OCI-LY1 (cell line): ENCODE measurements at regions not wholly inside any gene's neighbourhood (a gene's known extent, or its start where the extent isn't known, plus 50 kb on each side); places are given as distances from the start of the nearest gene placed in this dataset.

Experiments
- CTCF ChIP-seq: fragments of 200-600 bp; sonication (generic), shearing (Covaris generic); IDR thresholded peaks from 2 replicates; pipeline ENCODE4 v1.5.1; 2017; ENCODE audit warnings: mild to moderate bottlenecking, antibody characterized with exemption, low read length, moderate library complexity, mixed read lengths
- EZH2 ChIP-seq: fragments of 200-600 bp; sonication (generic), shearing (Covaris generic); IDR thresholded peaks from 2 replicates; pipeline ENCODE4 v1.8.0; 2017; ENCODE audit warnings: borderline replicate concordance, mixed run types, mild to moderate bottlenecking, antibody characterized with exemption, low read length, moderate library complexity, mixed read lengths

- no peak for TF ChIP-seq CTCF
- TF ChIP-seq EZH2: no peak
These were observed 168.3 kb upstream of the TSC22D2 start for GRCh38 chr3:150239766-150240165.
